GM19023 (cell line): ENCODE measurements at regions not wholly inside any gene's neighbourhood (a gene's known extent, or its start where the extent isn't known, plus 50 kb on each side); places are given as distances from the start of the nearest gene placed in this dataset.

ENCODE experiments used
- ATAC-seq: cut with Tn5 transposase; IDR thresholded peaks from one replicate; pipeline ENCODE4 v1.9.1; 2021; ENCODE audit warnings: mild to moderate bottlenecking, moderate library complexity; ENCODE audit not compliant: unreplicated experiment

DNA sequence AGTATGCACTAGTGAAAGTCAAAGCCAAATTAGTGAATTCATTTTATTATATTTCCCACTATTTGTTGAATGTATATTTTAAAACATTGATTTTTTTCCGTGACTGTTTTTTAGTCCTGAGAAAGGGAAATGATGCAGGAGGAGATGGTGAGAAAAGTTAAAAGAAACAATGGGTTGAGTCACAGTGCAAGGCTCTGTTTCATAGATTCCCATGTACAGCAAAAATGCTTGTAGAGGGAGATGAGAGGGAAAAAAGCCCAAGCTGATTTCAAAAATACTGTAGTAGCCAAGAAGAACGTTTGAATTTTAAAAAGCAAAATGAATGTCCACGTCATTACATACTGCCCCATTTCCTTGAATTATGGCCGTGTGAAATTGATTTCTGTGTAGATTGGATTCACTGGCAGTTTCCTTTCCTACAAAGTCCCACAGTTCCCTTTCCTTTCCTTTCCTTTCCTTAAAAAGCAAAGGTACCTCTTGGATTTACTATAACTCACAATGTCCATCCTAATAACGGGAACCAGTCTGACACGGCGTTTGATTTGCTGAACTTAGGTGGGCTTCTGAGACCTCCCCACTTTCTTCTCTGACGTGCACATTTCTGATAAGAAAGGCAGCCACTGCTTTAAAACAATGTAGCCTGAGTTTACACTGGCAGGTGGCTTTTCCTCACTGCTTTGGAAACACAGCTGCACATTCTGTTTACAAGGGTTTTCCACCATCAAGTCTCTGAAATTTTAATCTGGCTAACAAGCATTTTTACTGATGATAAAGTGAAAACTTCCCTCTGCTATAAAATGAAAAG is 63.7 kb downstream of the SPCS3 start:
- no peak for ATAC-seq

DNA sequence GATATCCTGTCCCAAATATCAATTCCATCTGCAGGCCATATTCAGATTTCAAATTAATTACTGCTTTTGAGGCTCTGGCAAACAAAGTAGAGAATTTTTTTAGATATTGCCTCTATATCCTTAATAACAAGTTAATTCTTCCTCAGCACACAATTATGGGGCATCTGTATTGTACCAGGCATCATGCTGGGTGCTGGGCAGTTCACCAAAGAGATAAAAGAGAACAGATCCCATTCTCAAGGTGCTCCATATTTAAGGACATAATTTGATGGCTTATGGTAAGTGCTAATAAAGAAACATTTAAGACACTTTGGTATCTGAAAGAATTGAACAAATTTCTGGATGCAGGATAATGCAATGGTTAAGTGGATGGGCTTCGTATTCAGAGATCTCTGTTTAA is 65.8 kb downstream of the SPCS3 start:
- no peak for ATAC-seq

DNA sequence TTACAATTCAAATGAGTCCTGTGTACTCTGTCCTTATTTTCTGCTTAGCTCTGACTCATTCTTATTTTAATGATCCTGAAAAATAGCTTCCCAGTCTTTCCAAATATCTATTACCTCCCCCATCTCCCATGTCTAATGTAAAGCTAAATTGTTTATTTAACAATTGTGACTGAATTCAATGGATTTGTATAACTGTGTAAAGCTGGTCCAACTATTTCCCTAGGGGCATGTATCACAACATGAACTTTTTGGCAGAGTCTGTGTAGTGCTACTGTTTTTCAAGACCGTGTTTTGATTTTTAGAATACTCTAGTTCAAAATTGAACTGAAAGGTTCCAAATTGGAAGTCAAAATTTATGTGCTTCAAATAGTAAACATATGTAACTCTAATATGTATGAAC is 67.8 kb downstream of the SPCS3 start:
- ATAC-seq = no peak

DNA sequence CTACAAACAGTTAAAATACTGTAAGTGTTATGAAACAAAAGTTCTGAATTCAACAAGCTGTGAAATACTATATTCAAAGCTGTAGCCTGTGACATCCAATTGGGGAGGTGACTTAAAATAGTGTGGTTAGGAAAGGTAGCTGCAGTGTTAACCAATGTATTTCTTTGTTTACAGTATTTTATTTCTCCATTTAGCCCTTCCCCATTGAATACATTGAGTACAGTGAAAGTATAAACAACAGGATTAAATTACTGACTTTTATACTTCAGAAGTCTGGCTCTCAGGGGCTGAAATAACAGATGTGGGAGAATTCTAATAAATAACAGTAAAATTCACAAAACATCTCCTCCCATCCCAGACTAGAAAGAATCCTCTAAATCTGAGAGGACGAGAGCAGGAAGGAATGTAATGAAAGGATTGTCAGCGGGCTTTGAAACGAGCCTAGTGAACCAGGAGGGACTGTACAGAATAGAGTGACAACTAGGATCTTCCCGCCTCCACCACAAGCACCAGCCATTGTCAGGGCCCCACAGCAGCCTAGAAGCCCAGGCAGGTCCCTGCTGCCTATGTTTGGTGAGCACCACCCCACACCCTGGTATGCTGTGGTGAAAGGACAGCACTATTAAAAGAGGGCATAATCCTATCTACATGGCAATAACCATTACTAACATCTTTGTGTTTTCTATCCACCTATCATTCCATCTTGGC is 73.7 kb downstream of the SPCS3 start:
- no peak for ATAC-seq

DNA sequence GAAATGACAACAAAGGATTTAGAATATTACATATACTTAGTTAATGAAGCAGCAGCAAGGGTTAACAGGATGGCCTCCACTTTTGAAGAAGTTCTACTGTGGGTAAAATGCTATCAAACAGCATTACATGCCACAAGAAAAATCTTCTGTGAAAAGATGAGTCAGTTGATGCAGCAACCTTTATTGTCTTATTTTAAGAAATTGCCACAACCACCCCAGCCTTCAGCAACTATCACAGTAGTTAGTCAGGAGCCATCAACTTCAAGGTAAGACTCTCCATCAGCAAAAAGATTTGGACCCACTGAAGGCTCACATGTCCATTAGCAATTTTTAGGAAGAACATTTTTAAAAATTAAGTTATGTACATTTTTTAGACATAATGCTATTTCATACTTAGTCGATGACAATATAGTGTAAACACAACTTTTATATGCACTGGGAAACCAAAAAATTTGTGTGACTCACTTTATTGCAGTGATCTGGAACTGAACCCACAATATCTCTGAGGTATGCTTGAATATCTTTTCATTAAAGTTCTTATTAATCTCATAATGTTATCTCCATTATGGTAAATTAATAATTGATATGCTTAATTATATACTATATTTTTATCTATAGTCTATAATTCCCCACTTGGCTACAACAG is 81.2 kb downstream of the SPCS3 start:
- ATAC-seq = no peak

DNA sequence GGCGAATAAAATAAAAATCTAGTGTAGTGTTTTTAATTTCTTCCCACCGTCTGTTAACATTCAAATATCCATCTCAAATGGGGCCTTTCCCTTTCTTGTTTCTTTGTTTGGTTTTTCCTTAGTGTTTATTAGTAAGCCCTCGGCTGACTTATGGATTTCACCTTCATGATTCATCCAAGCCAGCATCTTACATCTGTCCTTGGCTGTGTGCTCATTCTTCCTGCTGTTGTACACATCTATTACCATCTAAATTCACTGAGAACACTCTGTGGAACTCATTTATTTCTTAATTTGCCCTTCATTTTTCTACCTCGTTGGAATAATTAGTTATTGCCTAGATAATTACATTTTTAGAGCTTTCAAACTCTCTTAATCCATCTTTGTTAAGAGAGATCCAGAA is 84.9 kb downstream of the SPCS3 start:
- ATAC-seq = no peak

DNA sequence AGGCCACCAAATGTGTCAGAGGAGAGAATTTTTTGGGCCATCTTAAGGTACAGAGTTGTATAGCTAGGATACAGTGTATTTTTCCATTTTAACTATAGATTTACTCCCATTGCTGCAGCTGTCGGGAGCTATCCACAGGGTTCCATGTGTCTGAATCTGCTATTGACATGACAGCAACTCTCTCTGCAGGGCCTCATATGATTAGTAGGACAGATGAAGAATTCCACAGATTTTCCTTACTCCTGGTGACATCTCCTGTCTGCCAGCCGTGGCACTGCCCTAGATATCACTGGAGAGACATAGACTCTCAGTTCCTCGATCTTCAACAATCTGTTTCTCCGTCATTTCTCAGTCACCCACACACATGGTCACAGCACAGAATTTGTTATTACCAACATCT is 86.5 kb downstream of the SPCS3 start:
- ATAC-seq = no peak

DNA sequence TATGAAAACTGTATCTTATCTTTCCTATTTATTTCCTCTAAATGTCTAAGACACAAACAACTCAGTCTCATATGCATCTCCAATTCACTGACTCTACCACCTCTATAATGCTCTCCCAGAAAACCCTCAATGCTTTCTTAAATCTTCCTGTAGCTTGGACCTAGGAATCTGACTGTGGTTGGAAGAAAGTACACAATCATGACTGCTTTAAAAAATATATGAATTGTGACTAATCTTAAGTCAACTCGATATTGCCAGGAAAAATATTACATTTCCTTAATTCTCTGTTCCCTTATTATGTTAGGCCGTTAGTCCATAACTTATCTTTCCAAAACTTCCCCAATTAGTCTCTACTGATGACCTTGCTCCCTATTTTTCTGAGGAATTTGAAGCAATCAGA is 87.0 kb downstream of the SPCS3 start:
- ATAC-seq = no peak

DNA sequence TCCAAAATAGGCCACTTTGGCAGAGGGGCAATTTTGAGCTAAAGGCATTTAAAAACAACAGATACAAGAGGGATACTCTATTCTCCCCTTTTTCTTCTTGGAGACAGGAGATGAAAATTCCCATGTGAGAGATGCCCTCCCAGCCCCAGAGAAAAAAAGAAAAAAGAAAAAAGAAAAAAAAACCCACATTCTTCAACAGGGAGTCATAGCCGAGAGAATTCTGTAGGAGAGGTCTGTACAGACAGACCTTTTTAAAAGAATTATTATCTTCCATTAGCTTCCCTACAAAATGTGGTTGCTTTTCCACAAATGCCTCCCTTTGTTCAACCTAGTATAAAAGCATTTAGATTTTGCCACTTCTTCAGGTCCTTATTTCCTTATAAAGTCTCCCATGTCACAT is 89.9 kb downstream of the SPCS3 start:
- no peak for ATAC-seq

DNA sequence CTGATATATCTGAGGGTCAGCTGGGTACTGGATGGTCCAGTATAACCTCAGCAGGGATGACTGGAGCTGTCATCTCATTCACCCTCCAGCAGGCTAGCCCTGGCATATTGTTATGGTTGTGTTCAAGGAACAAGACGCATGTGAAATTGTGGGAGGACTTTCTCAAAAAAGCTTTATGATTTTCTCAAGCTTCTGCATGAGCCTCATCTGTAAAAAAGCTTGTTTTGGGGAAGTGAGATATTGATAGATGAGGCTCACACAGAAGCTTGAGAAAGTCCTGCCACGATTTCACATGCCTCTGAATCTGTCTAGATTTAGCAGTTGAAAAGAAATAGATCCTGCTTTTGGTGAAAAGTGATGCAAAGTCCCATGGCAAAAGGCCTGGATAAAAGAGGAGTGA is 93.4 kb downstream of the SPCS3 start:
- peak; percentile 61 for ATAC-seq

DNA sequence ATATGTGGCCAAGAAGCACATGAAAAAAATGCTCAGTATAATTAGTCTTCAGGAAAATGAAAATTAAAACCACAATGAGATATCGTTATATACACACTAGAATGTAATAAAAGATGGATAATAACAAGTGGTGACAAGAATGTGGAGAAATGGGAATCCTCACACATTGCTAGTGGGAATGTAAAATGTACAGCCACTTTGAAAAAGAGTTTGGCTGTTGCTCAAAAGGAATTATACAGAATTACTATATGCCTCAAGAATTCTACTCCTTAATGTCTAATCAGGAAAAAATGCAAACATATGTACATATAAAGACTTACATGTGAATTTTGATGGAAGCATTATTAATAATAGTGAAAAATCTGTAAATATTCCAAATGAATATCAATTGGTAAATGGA is 102.2 kb downstream of the SPCS3 start:
- ATAC-seq = no peak

DNA sequence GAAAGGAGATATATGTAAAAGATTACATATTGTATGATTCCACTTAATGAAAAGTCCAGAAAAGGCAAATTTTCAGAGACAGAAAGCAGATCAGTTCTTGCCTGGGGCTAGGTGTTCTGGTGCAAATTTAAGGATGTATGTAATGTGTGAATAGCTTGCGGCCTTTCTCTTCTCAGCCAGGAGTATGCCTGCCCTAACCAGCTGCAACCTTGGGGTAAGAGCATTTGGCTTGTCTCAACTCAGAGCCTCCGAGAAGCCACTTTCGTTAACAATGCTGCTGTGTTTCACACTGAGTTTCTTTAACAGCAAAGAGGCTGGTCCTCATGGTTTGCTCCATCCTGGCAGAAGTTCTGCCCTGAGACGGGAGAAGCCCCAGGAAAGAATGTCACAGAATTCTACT is 102.7 kb downstream of the SPCS3 start:
- no peak for ATAC-seq

DNA sequence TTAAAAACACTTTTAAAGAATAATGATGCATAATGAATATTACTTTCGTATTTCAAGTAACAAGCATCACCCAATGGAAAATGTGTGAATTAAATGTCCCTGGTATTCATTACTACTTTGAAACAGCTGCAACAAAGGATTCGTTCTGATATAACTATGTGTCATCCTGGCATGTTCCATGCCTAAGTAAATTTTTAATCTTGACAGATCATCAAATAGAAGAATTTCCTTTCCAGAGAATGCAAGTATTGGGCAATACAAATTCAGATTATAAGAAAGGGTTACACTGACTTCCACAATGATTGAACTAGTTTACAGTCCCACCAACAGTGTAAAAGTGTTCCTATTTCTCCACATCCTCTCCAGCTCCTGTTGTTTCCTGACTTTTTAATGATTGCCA is 105.3 kb downstream of the SPCS3 start:
- no peak for ATAC-seq

DNA sequence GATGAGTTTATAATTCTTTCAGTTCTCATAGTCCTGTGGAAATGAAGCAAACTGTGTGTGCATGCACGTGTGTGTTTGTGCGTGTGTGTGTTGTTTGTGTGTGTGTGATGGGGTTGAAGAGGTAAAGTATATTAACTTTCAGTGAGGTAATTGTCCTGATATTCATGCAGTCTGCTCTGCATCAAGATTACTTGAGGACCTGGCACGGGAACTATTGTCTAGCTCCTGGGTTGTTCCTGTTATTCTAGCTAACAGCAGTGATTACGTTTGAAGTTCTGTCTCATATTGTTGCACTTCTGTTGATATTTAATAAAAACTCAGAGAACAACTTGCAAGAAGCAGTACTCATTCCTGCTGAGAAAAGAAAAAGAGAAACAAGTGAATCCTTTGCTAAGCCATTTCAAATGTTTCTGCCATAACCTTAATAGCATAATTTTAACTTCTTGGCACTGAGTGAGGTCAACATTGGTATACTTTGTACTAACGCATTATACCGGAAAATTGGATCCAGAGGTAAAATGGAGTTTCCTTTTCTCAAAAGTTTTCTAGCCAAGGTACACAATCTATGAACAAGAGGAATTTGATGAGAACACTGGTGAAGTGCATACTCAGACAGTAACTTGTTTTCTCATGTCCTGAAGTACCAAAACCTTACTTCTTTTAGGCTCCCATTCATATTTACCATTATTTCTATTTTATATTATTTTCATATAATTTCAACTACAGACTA is 113.2 kb downstream of the SPCS3 start:
- no peak for ATAC-seq

DNA sequence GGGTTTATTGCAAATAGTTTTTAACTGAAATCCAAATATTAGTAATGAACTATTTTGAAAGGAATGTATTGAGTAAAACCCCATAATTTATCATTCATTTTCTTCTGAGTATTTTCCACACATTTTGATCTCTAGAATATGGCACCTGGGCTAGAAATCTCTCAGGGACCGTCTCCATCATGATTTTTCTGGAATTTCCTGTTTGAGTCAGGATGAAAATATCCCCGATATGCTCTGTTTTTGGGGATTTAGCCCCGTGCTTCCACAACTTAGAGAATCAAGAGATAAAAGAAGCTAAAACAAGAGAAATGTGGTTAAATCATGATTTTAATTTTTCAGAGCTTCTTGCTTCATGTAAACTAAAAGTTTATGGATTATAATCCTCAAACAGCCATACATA is 114.2 kb downstream of the SPCS3 start:
- no peak for ATAC-seq

DNA sequence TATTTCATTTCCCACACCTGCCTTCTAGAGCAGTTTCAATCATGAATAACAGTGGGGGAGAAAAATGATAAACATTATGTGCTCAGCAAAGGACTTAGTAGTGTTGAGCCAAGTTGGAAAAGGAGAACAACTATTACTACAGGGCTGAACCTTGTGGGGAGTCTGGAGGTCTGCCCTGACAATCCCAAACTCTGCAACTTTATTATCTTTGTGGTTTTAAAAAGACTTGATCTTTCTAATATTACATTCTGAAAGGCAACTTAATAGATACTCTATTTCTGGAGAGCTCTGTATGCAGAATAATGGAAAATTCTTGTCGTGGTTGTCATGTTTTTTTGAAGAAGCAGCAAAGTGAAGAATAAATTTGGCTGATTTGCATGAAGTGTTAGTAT is 116.1 kb downstream of the SPCS3 start:
- no peak for ATAC-seq

DNA sequence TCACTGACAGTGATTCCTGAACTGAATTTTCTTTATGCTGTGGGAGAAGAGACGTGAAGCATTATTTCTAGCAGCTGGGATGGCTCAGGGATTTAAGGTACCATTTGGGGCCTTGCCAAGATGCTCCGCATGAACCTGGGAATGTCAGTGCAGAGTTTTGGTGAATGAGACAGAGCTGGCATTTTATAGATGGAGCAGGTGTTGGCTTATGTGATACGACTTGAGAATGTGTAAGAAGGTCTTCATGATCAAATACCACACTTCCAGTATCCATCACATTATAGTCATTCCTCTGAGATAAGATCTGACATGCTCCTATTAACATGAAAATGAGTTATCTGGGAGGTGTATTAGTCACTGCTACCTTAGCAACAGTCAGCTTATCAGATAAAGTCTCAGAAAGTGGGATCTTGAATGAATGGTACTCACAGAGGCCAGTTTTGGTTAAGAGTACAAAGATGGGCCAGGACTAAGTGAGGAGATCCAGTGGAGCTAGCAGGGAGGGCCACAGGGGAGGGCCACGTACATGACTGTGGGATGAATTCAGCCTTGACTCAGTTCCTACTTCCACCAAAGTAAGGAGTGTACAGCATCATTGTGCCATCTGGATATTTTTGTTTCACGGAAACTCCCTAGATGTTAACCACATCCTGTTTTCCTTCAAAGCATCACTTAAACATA is 116.7 kb downstream of the SPCS3 start:
- peak; percentile 57 for ATAC-seq

DNA sequence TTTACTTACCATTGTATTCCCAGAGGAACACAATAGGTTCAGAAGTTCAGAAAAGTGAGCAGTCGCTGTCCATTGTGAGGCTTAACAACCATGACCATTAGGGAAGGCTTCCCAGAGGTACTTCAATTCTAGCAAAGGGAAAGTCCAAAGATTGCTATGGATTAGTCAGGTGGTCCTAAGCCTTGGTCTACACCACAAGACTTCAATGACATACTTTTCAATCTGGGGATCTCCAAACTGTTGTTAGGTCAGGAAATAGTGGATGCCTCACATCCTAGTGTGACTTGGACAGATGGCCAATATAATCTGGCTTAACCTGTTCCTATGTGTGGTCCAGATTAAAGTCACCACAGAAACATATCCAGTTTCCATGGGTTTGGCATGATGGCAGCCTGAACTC is 118.0 kb downstream of the SPCS3 start:
- no peak for ATAC-seq

DNA sequence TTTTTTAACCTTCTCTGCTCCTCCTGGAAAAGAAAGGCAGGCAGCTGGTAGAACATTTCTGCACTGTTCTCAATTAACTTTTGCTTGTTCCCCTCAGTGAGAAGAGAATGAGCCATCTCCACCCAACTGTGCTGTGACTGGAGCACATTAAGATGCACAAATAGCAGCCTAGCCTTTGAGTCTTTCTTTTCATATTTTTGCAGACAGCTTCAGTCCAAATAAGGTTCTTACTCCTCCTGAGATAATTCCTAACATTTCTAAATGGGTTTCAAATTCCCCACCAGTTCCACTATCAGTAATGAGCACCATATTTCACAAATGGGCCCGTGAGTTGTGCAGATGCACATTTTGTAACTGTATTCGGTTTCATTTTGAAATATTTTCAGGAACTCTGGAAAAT is 118.6 kb downstream of the SPCS3 start:
- ATAC-seq = no peak

DNA sequence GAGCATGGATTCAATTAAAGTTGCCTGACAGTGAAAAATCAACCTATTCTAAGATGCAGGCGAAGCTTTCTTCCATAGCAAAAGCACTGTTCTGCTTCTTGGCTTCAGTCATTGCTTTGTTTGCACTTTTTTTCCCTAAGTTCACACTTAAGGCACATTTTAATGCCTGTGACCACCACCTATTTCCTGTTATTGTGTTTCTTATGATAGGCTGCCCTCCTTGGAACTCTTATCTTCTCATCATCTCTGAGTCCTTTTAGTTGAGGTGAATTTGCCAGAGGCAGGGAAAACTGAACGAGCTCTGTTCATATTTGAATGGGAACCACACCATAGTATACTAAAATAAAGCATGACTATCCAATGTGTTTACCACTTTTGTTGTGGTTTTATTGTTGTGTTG is 119.8 kb downstream of the SPCS3 start:
- no peak for ATAC-seq

DNA sequence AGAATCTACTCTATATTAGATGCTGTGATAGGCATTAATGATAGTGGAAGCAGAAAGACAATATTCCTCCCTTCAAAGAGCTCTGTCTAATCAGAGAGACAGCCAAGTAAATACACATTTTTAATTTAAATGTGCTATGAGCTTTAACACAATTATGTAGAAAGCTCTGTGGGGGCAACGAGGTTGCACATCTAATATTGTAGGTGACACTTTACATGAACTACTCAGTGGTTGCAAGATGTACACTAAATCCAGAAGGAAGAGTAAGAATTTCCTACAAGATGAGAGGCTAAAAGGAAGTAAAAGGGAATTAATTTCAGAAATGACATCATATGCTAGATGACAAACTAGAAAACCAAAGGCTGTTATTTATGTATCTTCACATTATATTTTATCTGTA is 120.9 kb downstream of the SPCS3 start:
- ATAC-seq = no peak
